Central memory CD8-positive, alpha-beta T cell (primary cell): ENCODE measurements at regions not wholly inside any gene's neighbourhood (a gene's known extent, or its start where the extent isn't known, plus 50 kb on each side); places are given as distances from the start of the nearest gene placed in this dataset.

ENCODE experiments used
- ATAC-seq: fragments of 150-1000 bp; cut with Tn5 transposase; replicated peaks from 2 replicates; pipeline ENCODE4 v1.10.0; 2022; ENCODE audit warnings: mild to moderate bottlenecking, moderate FRiP score, moderate number of reproducible peaks; ENCODE audit not compliant: poor library complexity, severe bottlenecking; ENCODE audit errors: extremely low read depth
- DNase-seq, 2 donors: peaks; one replicate each; pipeline ENCODE4 v3.0.0; 2021; ENCODE audit warnings: low spot score in 2 of 2
- H3K27ac Mint-ChIP-seq: one replicate; pipeline ENCODE4 v1.8.0; 2022; ENCODE audit warnings: low read depth, mild to moderate bottlenecking, moderate library complexity, mixed read lengths
- H3K27me3 Mint-ChIP-seq: one replicate; pipeline ENCODE4 v1.8.0; 2022; ENCODE audit warnings: mixed read lengths
- H3K36me3 Mint-ChIP-seq: one replicate; pipeline ENCODE4 v1.8.0; 2022; ENCODE audit warnings: mild to moderate bottlenecking, moderate library complexity, mixed read lengths; ENCODE audit not compliant: insufficient read depth
- H3K4me1 Mint-ChIP-seq: one replicate; pipeline ENCODE4 v1.8.0; 2022; ENCODE audit warnings: mixed read lengths
- H3K4me3 Mint-ChIP-seq: one replicate; pipeline ENCODE4 v1.8.0; 2022; ENCODE audit warnings: mild to moderate bottlenecking, moderate library complexity, mixed read lengths
- H3K9me3 Mint-ChIP-seq: one replicate; pipeline ENCODE4 v1.8.0; 2022; ENCODE audit warnings: mixed read lengths

GRCh38 chr3:30980993-30981392 is 86.5 kb upstream of the GADL1 start:
- DNase-seq (no peak), ATAC-seq (no peak)
- no peak overlapping the region for H3K4me3 Mint-ChIP-seq
- H3K9me3 Mint-ChIP-seq, result no peaks in the 10 kb centered on the region
- H3K36me3 Mint-ChIP-seq, result no peaks in the 10 kb centered on the region
- H3K27me3 Mint-ChIP-seq, result peaks cover 17% of the 10 kb centered on the region
- H3K4me1 Mint-ChIP-seq, result no peaks in the 10 kb centered on the region
- H3K27ac Mint-ChIP-seq, result no peak overlapping the region

GRCh38 chr3:30982416-30983075 is 88.1 kb upstream of the GADL1 start:
- peaks cover 17% of the 10 kb centered on the region for H3K27me3 Mint-ChIP-seq
- H3K9me3 Mint-ChIP-seq, result no peaks in the 10 kb centered on the region
- no peak for DNase-seq
- H3K36me3 Mint-ChIP-seq, result no peaks in the 10 kb centered on the region
- no peaks in the 10 kb centered on the region for H3K4me1 Mint-ChIP-seq
- H3K27ac Mint-ChIP-seq, result no peak overlapping the region
- no peak overlapping the region for H3K4me3 Mint-ChIP-seq
- no peak for ATAC-seq

- peaks cover 38% of the 10 kb centered on the region for H3K27me3 Mint-ChIP-seq
- H3K36me3 Mint-ChIP-seq, result no peaks in the 10 kb centered on the region
- no peak for ATAC-seq
- H3K4me3 Mint-ChIP-seq, result no peak overlapping the region
- no peaks in the 10 kb centered on the region for H3K9me3 Mint-ChIP-seq
- H3K4me1 Mint-ChIP-seq, result no peaks in the 10 kb centered on the region
- no peak for DNase-seq
- no peak overlapping the region for H3K27ac Mint-ChIP-seq
These were observed 90.6 kb upstream of the GADL1 start for GRCh38 chr3:30984855-30985749.

GRCh38 chr3:30986551-30986950 is 92.1 kb upstream of the GADL1 start:
- no peak overlapping the region for H3K4me3 Mint-ChIP-seq
- no peaks in the 10 kb centered on the region for H3K4me1 Mint-ChIP-seq
- ATAC-seq (no peak), DNase-seq (no peak)
- H3K9me3 Mint-ChIP-seq, result no peaks in the 10 kb centered on the region
- H3K27me3 Mint-ChIP-seq, result peaks cover 38% of the 10 kb centered on the region
- no peak overlapping the region for H3K27ac Mint-ChIP-seq
- H3K36me3 Mint-ChIP-seq, result no peaks in the 10 kb centered on the region

DNA sequence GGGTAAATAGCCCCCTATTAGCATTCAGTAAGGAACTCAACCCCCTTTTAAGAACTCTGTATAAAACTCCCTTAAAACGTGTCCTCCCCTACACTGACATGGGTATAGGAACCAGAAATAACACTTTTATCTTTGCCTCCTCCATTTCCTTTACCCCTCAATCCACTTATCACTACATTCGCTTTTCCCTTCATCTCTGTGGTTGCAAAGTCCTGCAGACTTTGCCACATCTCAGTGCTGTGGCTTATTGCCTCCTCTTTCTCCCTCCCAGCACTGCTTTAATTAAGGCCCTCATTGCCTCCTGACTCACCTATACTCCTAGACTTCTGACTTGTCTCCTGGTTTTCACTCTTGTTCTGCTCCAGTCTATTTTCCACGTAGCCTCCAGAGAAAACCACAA is 94.3 kb upstream of the GADL1 start:
- Mint-ChIP-seq H3K27ac (no peak overlapping the region), H3K36me3 (no peaks in the 10 kb centered on the region), H3K9me3 (no peaks in the 10 kb centered on the region), H3K27me3 (peaks cover 37% of the 10 kb centered on the region), H3K4me3 (no peak overlapping the region), H3K4me1 (no peaks in the 10 kb centered on the region)
- DNase-seq (no peak), ATAC-seq (no peak)

DNA sequence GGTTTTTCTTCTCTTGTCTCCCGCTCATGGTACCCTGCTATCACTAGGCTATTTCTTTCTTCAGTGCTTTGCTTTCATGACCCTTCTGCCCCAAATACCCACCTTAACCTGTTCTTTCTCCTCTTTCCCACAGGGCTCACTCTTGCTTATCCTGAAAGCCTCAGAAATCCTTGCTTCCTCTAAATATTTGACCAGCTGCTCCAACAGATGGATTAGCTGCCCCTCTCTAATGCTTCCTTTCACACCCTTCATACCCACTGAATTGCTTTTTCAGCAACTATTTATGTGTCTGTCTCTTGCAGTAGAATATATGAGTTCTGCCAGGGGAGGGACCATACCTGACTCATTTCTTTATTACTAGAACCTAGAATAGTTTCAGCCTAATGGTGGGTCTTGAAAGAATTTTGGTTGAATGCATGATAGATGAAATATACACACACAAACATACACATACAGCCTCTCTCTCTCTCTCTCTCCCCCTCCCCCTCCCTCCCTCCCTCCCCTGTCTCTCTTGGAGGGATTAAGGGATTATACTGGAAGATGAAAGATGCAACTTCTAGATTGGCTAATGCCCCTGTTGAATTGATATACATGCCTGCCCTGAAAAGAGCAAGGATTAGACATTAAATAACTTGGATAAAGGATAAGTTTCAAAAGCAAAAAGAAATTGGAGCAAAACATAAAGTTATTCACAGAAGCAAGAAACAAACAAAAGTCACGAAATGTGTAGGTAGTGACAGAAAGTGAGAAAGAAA is 95.0 kb upstream of the GADL1 start:
- ATAC-seq (no peak), DNase-seq (no peak)
- no peak overlapping the region for H3K27ac Mint-ChIP-seq
- H3K9me3 Mint-ChIP-seq, result no peaks in the 10 kb centered on the region
- no peak overlapping the region for H3K4me3 Mint-ChIP-seq
- no peaks in the 10 kb centered on the region for H3K36me3 Mint-ChIP-seq
- peaks cover 37% of the 10 kb centered on the region for H3K27me3 Mint-ChIP-seq
- no peaks in the 10 kb centered on the region for H3K4me1 Mint-ChIP-seq

GRCh38 chr3:30996467-30996866 is 102.0 kb upstream of the GADL1 start:
- no peaks in the 10 kb centered on the region for H3K9me3 Mint-ChIP-seq
- no peaks in the 10 kb centered on the region for H3K36me3 Mint-ChIP-seq
- ATAC-seq (no peak), DNase-seq (no peak)
- H3K4me3 Mint-ChIP-seq, result no peak overlapping the region
- H3K27ac Mint-ChIP-seq, result no peak overlapping the region
- peaks cover 12% of the 10 kb centered on the region for H3K27me3 Mint-ChIP-seq
- no peaks in the 10 kb centered on the region for H3K4me1 Mint-ChIP-seq

- no peaks in the 10 kb centered on the region for H3K27me3 Mint-ChIP-seq
- no peaks in the 10 kb centered on the region for H3K4me1 Mint-ChIP-seq
- H3K4me3 Mint-ChIP-seq, result no peak overlapping the region
- DNase-seq (no peak), ATAC-seq (no peak)
- no peaks in the 10 kb centered on the region for H3K9me3 Mint-ChIP-seq
- H3K36me3 Mint-ChIP-seq, result no peaks in the 10 kb centered on the region
- H3K27ac Mint-ChIP-seq, result no peak overlapping the region
These were observed 108.3 kb upstream of the GADL1 start for GRCh38 chr3:31002730-31003129.

DNA sequence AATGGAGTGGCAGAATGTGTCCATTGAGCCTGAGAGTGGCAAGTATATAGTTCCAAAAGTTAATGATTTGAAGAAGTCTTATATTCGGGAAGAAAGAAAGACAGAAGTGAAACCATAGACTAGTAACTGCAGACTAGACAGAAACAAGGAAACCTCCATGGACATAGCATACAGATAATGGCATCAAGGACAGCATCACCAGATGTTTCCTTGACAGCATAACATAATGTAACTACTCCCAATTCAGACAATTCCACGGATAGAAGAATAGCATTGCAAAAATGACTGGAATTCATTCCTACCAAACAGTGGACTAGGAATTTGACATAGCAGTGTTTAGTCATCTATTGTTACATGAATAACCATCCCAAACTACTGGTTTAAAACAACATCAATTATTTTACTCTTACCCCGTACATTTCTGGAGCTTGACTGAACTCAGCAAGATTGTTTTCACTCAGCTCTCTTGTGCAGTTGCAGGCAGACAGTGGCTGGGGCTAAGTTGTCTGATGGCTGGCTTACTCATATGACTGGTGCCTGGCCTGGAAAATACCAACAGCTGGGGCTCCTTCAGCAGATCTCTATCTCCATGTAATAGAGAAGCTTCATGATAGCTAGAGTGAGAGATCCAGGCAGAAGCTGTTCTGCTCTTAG is 109.7 kb upstream of the GADL1 start:
- ATAC-seq (no peak), DNase-seq (no peak)
- Mint-ChIP-seq H3K4me1 (no peaks in the 10 kb centered on the region), H3K27ac (no peak overlapping the region), H3K9me3 (no peaks in the 10 kb centered on the region), H3K36me3 (no peaks in the 10 kb centered on the region), H3K4me3 (no peak overlapping the region), H3K27me3 (no peaks in the 10 kb centered on the region)

DNA sequence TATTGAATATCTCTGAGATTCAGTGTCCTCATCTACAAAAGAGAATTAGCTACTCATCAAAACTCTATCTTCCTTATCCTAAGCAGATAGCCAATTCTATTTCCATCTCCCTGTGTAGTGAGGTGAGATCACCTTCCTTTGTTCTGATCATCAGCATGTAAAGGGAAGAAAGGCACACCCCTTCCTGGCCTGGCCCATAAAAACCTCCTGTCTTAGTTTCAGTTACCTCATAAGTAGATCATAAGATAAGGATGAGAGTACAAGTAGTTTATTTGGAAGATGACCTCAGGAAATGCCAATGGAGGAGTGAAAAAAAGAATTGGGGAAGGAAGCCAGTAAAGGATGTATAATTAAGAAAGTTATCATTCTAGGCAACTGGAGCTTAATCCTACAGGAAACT is 114.5 kb upstream of the GADL1 start:
- ATAC-seq, result no peak
- DNase-seq, result no peak
- Mint-ChIP-seq H3K9me3 (no peaks in the 10 kb centered on the region), H3K4me3 (no peak overlapping the region), H3K27ac (no peak overlapping the region), H3K27me3 (no peaks in the 10 kb centered on the region), H3K36me3 (no peaks in the 10 kb centered on the region), H3K4me1 (no peaks in the 10 kb centered on the region)

- Mint-ChIP-seq H3K36me3 (no peaks in the 10 kb centered on the region), H3K27ac (no peak overlapping the region), H3K9me3 (no peaks in the 10 kb centered on the region), H3K4me3 (no peak overlapping the region), H3K4me1 (no peaks in the 10 kb centered on the region), H3K27me3 (no peaks in the 10 kb centered on the region)
- no peak for DNase-seq
- ATAC-seq, result no peak
These were observed 115.4 kb upstream of the GADL1 start for GRCh38 chr3:31009881-31010280.

- no peak overlapping the region for H3K27ac Mint-ChIP-seq
- no peaks in the 10 kb centered on the region for H3K27me3 Mint-ChIP-seq
- H3K36me3 Mint-ChIP-seq, result no peaks in the 10 kb centered on the region
- ATAC-seq (no peak), DNase-seq (no peak)
- H3K4me1 Mint-ChIP-seq, result no peaks in the 10 kb centered on the region
- H3K9me3 Mint-ChIP-seq, result no peaks in the 10 kb centered on the region
- no peak overlapping the region for H3K4me3 Mint-ChIP-seq
These were observed 116.0 kb upstream of the GADL1 start for GRCh38 chr3:31010491-31010890.
